ENCODE measurements at regions not wholly inside any gene's neighbourhood (a gene's known extent, or its start where the extent isn't known, plus 50 kb on each side); places are given as distances from the start of the nearest gene placed in this dataset.
"Not testable (repeated sequence)": the region's sequence is repeated elsewhere in the genome, so short reads cannot be mapped to it uniquely, and the experiment has no call there.

DNA sequence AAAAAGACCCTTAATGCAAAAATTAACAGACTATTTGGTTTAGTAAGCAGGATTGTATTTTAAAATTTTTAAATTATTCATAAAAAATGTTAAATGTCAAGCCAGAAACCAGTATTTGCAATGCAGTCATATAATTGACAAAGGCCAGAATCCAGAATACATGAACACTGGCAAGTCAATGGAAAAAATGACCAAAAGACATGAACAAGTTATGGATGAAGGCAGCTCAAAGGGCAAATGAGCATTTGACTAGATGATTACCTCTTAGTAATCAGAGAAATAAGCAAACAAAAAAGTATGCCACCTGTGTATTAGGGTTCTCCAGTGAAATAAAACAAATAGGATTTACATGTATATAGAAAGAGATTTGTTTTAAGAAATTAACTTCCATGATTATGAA is 80.9 kb upstream of the PLGLB2 start:
- H3K79me2 ChIP-seq (ENCODE audit: control insufficient read depth, insufficient read depth, low read length); DNase-seq (ENCODE audit: low read depth, low spot score); H3K4me2 ChIP-seq (ENCODE audit: control insufficient read depth, extremely low read depth, insufficient read depth, low read depth, low read length); FAIRE-seq; H3K36me3 ChIP-seq (ENCODE audit: control insufficient read depth in 2 of 2, extremely low read depth in 1 of 2, insufficient read depth in 2 of 2, low read length in 2 of 2); H3K4me1 ChIP-seq (ENCODE audit: control insufficient read depth, extremely low read depth, insufficient read depth, low read length); H3K27me3 ChIP-seq (ENCODE audit: control insufficient read depth, extremely low read depth, insufficient read depth, low read length); H3K4me3 ChIP-seq (ENCODE audit: control insufficient read depth in 2 of 3, extremely low read depth in 1 of 3, insufficient read depth in 2 of 3, low read depth in 1 of 3, low read length in 3 of 3); H4K20me1 ChIP-seq (ENCODE audit: control insufficient read depth, extremely low read depth, insufficient read depth, low read length); H3K9me1 ChIP-seq (ENCODE audit: control insufficient read depth, extremely low read depth, insufficient read depth, low read length); H3K9me3 ChIP-seq (ENCODE audit: control insufficient read depth, low read depth, low read length); H3K9ac ChIP-seq (ENCODE audit: control insufficient read depth, extremely low read depth, insufficient read depth, low read length); dilution Hi-C loops (cut with MboI; ENCODE audit: extremely low pct_ligation_motif_present, low sequenced_read_pairs); H2AFZ ChIP-seq (ENCODE audit: control insufficient read depth, low read length); H3K27ac ChIP-seq (ENCODE audit: control insufficient read depth, insufficient read depth, low read length): not testable (repeated sequence)

DNA sequence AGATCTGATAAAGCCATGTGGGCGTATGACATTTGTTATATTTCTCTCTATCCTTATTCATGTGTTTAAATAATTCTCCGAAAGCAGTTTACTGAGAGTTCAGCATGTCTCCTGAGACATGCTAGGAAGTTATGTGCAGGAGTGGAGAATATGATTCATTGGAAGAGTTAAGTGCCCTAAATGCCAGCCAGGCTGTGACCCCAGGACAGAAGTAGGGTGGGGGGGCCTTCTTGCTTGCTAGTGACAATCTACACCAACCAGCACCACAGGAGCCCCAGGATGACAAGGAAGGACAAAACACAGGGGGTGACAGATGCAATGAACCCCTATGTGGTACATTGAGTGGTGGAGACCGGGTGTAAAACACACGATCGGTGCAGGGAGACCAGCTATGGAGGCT is 79.5 kb upstream of the PLGLB2 start:
- H3K27me3 ChIP-seq (ENCODE audit: control insufficient read depth, extremely low read depth, insufficient read depth, low read length); dilution Hi-C loops (cut with MboI; ENCODE audit: extremely low pct_ligation_motif_present, low sequenced_read_pairs); DNase-seq (ENCODE audit: low read depth, low spot score); H3K4me2 ChIP-seq (ENCODE audit: control insufficient read depth, extremely low read depth, insufficient read depth, low read depth, low read length); H3K9me1 ChIP-seq (ENCODE audit: control insufficient read depth, extremely low read depth, insufficient read depth, low read length); H3K4me3 ChIP-seq (ENCODE audit: control insufficient read depth in 2 of 3, extremely low read depth in 1 of 3, insufficient read depth in 2 of 3, low read depth in 1 of 3, low read length in 3 of 3); H2AFZ ChIP-seq (ENCODE audit: control insufficient read depth, low read length); H3K9me3 ChIP-seq (ENCODE audit: control insufficient read depth, low read depth, low read length); H3K9ac ChIP-seq (ENCODE audit: control insufficient read depth, extremely low read depth, insufficient read depth, low read length); H3K4me1 ChIP-seq (ENCODE audit: control insufficient read depth, extremely low read depth, insufficient read depth, low read length); H3K36me3 ChIP-seq (ENCODE audit: control insufficient read depth in 2 of 2, extremely low read depth in 1 of 2, insufficient read depth in 2 of 2, low read length in 2 of 2); H3K79me2 ChIP-seq (ENCODE audit: control insufficient read depth, insufficient read depth, low read length); H4K20me1 ChIP-seq (ENCODE audit: control insufficient read depth, extremely low read depth, insufficient read depth, low read length); H3K27ac ChIP-seq (ENCODE audit: control insufficient read depth, insufficient read depth, low read length); FAIRE-seq: not testable (repeated sequence)

DNA sequence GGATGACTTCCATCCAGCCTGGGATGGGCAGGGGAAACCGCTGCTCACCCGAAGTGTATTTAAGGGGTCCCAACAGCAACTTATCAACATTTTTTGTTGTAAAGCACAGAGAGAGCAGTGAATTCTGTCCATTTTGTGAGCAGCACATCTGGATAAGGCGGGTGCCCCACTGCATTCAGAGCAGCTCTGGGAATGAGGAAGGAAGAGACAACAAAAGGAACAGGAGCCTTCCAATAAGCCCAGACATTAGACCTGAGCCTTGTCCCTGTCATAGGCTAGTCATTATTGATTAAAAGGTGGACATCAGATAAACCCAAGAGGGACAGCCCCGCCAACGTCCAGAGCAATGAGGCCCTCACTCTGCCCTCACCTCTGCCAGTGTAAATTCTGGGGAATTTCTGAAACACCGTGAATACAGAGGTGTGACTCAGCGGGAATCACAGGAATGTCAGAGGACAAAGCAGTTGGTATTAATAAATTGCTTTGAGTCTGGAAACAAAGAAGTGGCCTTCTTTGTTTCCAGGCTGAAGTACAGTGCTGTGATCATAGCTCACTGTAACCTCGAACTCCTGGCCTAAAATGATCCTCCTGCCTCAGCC is 78.2 kb upstream of the PLGLB2 start:
- H3K27me3 ChIP-seq (ENCODE audit: control insufficient read depth, extremely low read depth, insufficient read depth, low read length); H3K9me1 ChIP-seq (ENCODE audit: control insufficient read depth, extremely low read depth, insufficient read depth, low read length); H3K36me3 ChIP-seq (ENCODE audit: control insufficient read depth in 2 of 2, extremely low read depth in 1 of 2, insufficient read depth in 2 of 2, low read length in 2 of 2); H4K20me1 ChIP-seq (ENCODE audit: control insufficient read depth, extremely low read depth, insufficient read depth, low read length); H3K4me3 ChIP-seq (ENCODE audit: control insufficient read depth in 2 of 3, extremely low read depth in 1 of 3, insufficient read depth in 2 of 3, low read depth in 1 of 3, low read length in 3 of 3); DNase-seq (ENCODE audit: low read depth, low spot score); H3K9ac ChIP-seq (ENCODE audit: control insufficient read depth, extremely low read depth, insufficient read depth, low read length); dilution Hi-C loops (cut with MboI; ENCODE audit: extremely low pct_ligation_motif_present, low sequenced_read_pairs); H3K27ac ChIP-seq (ENCODE audit: control insufficient read depth, insufficient read depth, low read length); H3K79me2 ChIP-seq (ENCODE audit: control insufficient read depth, insufficient read depth, low read length); H3K4me2 ChIP-seq (ENCODE audit: control insufficient read depth, extremely low read depth, insufficient read depth, low read depth, low read length); H3K4me1 ChIP-seq (ENCODE audit: control insufficient read depth, extremely low read depth, insufficient read depth, low read length); H3K9me3 ChIP-seq (ENCODE audit: control insufficient read depth, low read depth, low read length); H2AFZ ChIP-seq (ENCODE audit: control insufficient read depth, low read length): not testable (repeated sequence)
- peak; percentile 87 for FAIRE-seq

DNA sequence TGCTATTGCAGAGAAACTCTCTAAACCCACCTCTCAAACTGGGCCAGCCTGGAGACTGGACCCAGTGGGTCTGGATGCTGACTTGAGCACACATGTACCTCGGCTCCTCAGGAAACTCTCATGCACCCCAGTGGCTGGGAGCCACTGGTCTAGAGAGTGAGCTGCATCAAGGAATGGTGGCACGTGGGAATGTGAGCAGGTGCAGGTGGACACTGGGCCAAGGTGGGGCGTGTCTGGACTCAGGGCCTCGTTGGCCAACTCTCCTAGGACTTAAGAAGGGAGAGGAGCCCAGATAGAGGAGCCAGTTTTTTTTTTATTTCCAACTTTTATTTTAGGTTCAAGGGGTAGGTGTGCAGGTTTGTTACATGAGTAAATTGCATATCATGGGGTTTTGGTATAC is 75.5 kb upstream of the PLGLB2 start:
- FAIRE-seq; H3K9me3 ChIP-seq (ENCODE audit: control insufficient read depth, low read depth, low read length); DNase-seq (ENCODE audit: low read depth, low spot score); dilution Hi-C loops (cut with MboI; ENCODE audit: extremely low pct_ligation_motif_present, low sequenced_read_pairs); H3K9me1 ChIP-seq (ENCODE audit: control insufficient read depth, extremely low read depth, insufficient read depth, low read length); H3K4me3 ChIP-seq (ENCODE audit: control insufficient read depth in 2 of 3, extremely low read depth in 1 of 3, insufficient read depth in 2 of 3, low read depth in 1 of 3, low read length in 3 of 3); H3K79me2 ChIP-seq (ENCODE audit: control insufficient read depth, insufficient read depth, low read length); H3K27ac ChIP-seq (ENCODE audit: control insufficient read depth, insufficient read depth, low read length); H4K20me1 ChIP-seq (ENCODE audit: control insufficient read depth, extremely low read depth, insufficient read depth, low read length); H3K4me1 ChIP-seq (ENCODE audit: control insufficient read depth, extremely low read depth, insufficient read depth, low read length); H3K36me3 ChIP-seq (ENCODE audit: control insufficient read depth in 2 of 2, extremely low read depth in 1 of 2, insufficient read depth in 2 of 2, low read length in 2 of 2); H3K9ac ChIP-seq (ENCODE audit: control insufficient read depth, extremely low read depth, insufficient read depth, low read length); H2AFZ ChIP-seq (ENCODE audit: control insufficient read depth, low read length); H3K27me3 ChIP-seq (ENCODE audit: control insufficient read depth, extremely low read depth, insufficient read depth, low read length); H3K4me2 ChIP-seq (ENCODE audit: control insufficient read depth, extremely low read depth, insufficient read depth, low read depth, low read length): not testable (repeated sequence)

DNA sequence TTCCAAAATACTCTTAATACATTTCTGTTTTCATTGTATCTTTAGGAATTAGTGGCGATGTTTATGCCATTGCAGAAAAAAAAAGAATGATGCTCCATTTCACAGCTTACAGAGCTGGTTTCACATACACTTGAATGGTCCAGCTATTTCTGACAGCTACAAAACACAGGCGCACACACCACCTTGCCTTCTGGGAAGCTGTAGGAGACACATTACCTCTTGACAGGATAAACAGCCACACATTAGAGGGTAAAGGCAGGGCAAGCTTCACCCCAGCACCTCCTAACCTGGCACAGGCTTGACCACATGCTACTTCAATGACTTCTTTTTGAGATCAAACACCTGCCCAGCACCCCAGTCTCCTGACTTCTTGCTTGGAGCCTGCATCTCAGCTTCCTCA is 73.2 kb upstream of the PLGLB2 start:
- H3K4me1 ChIP-seq (ENCODE audit: control insufficient read depth, extremely low read depth, insufficient read depth, low read length); H3K9ac ChIP-seq (ENCODE audit: control insufficient read depth, extremely low read depth, insufficient read depth, low read length); H3K4me2 ChIP-seq (ENCODE audit: control insufficient read depth, extremely low read depth, insufficient read depth, low read depth, low read length); H3K9me1 ChIP-seq (ENCODE audit: control insufficient read depth, extremely low read depth, insufficient read depth, low read length); H3K9me3 ChIP-seq (ENCODE audit: control insufficient read depth, low read depth, low read length); H3K36me3 ChIP-seq (ENCODE audit: control insufficient read depth in 2 of 2, extremely low read depth in 1 of 2, insufficient read depth in 2 of 2, low read length in 2 of 2); dilution Hi-C loops (cut with MboI; ENCODE audit: extremely low pct_ligation_motif_present, low sequenced_read_pairs); H3K4me3 ChIP-seq (ENCODE audit: control insufficient read depth in 2 of 3, extremely low read depth in 1 of 3, insufficient read depth in 2 of 3, low read depth in 1 of 3, low read length in 3 of 3); H3K27ac ChIP-seq (ENCODE audit: control insufficient read depth, insufficient read depth, low read length); H4K20me1 ChIP-seq (ENCODE audit: control insufficient read depth, extremely low read depth, insufficient read depth, low read length); H2AFZ ChIP-seq (ENCODE audit: control insufficient read depth, low read length); H3K79me2 ChIP-seq (ENCODE audit: control insufficient read depth, insufficient read depth, low read length); FAIRE-seq; H3K27me3 ChIP-seq (ENCODE audit: control insufficient read depth, extremely low read depth, insufficient read depth, low read length); DNase-seq (ENCODE audit: low read depth, low spot score): not testable (repeated sequence)
